Fibroblast of pulmonary artery (primary cell): ENCODE measurements at regions not wholly inside any gene's neighbourhood (a gene's known extent, or its start where the extent isn't known, plus 50 kb on each side); places are given as distances from the start of the nearest gene placed in this dataset.
"Not testable (repeated sequence)": the region's sequence is repeated elsewhere in the genome, so short reads cannot be mapped to it uniquely, and the experiment has no call there.

Experiments used
- DNase-seq: peaks from one replicate; pipeline ENCODE4 v3.0.0-alpha.2; 2010; ENCODE audit warnings: low read depth
- H3K4me3 ChIP-seq: replicated peaks from 2 replicates; pipeline ENCODE4 v1.5.1; 2011; ENCODE audit warnings: low read depth, mild to moderate bottlenecking, control low read depth, low read length, moderate library complexity
- CTCF ChIP-seq: IDR thresholded peaks from 2 replicates; pipeline ENCODE4 v1.5.1; 2011; ENCODE audit warnings: mild to moderate bottlenecking, control low read depth, low read length, inconsistent platforms; ENCODE audit errors: missing control alignments

GRCh38 chr1:115507901-115508300 is 133.9 kb upstream of the VANGL1 start:
- no peak for TF ChIP-seq CTCF
- H3K4me3 ChIP-seq: no peak overlapping the region
- DNase-seq: peak; percentile 60

- TF ChIP-seq CTCF: peak; percentile 70
- H3K4me3 ChIP-seq: no peak overlapping the region
- DNase-seq: peak; percentile 68
These were observed 134.7 kb upstream of the VANGL1 start for GRCh38 chr1:115506924-115507589.

- DNase-seq: no peak
- no peak for TF ChIP-seq CTCF
- H3K4me3 ChIP-seq: no peak overlapping the region
These were observed 135.3 kb upstream of the VANGL1 start for GRCh38 chr1:115506518-115506917.

- no peak for TF ChIP-seq CTCF
- no peak overlapping the region for H3K4me3 ChIP-seq
- DNase-seq: no peak
These were observed 136.6 kb upstream of the VANGL1 start for GRCh38 chr1:115505148-115505571.

- not testable (repeated sequence) for H3K4me3 ChIP-seq, DNase-seq
These were observed 139.6 kb upstream of the VANGL1 start for GRCh38 chr1:115502183-115502582.

GRCh38 chr1:115501476-115501875 is 140.3 kb upstream of the VANGL1 start:
- no peak overlapping the region for H3K4me3 ChIP-seq
- TF ChIP-seq CTCF: no peak
- DNase-seq: no peak

GRCh38 chr1:115499253-115499652 is 142.5 kb upstream of the VANGL1 start:
- DNase-seq: no peak
- TF ChIP-seq CTCF: no peak
- no peak overlapping the region for H3K4me3 ChIP-seq
